ENCODE measurements at regions not wholly inside any gene's neighbourhood (a gene's known extent, or its start where the extent isn't known, plus 50 kb on each side); places are given as distances from the start of the nearest gene placed in this dataset.

DNA sequence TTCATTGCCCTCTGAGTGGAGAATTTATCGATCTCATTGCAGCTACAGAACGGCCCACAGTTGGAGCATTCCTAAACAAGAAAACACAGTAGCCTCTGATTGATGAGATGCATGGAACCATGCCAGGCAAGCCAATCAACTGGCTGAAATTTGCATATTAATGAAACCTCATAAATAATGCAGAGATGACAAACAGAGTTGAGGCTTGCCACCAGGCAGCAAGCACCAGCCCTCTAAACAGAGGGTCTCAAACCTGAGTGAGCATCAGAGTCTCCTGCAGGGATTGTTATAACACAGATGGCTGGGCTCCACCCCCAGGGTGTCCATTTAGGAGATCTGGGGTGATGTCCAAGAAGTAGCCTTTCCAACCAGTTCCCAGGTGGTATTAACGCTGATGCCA is 60.9 kb upstream of the CMKLR1 start:
- no peaks in the 10 kb centered on the region for H3K36me3 Mint-ChIP-seq (ENCODE audit: low read depth)
- H3K4me1 Mint-ChIP-seq = peaks cover 11% of the 10 kb centered on the region
- TF ChIP-seq CTCF (conservative IDR thresholded peaks at IDR 0.05) = no peak
- peaks cover 3% of the 10 kb centered on the region for H3K9me3 Mint-ChIP-seq
- peak; percentile 57 for DNase-seq
- H3K4me3 ChIP-seq (ENCODE audit: low read length) = no peak overlapping the region
- no peak overlapping the region for H3K4me3 Mint-ChIP-seq
- no peaks in the 10 kb centered on the region for H3K27me3 ChIP-seq (ENCODE audit: control insufficient read depth, insufficient read depth, low read length, poor library complexity, severe bottlenecking)
- H3K4me1 ChIP-seq (ENCODE audit: control insufficient read depth, insufficient read depth, low read length) = no peaks in the 10 kb centered on the region
- 79 to 85% methylated on average over 2 to 3 of the region's 3 CpGs for WGBS, 2 experiments (ENCODE audit: insufficient coverage in 1 of 2, insufficient read length in 1 of 2)
- H3K27ac Mint-ChIP-seq = no peak overlapping the region
- no peaks in the 10 kb centered on the region for H3K27me3 Mint-ChIP-seq (ENCODE audit: insufficient read depth)
- H3K27ac ChIP-seq (ENCODE audit: low read depth, low read length) = no peak overlapping the region
- no peaks in the 10 kb centered on the region for H3K9me3 ChIP-seq (ENCODE audit: control insufficient read depth, low read length)
- H3K36me3 ChIP-seq (ENCODE audit: control insufficient read depth, insufficient read depth, low read length) = no peaks in the 10 kb centered on the region
- H3K9ac ChIP-seq (ENCODE audit: extremely low read depth, low read length, poor library complexity, severe bottlenecking) = no peak overlapping the region

GRCh38 chr12:108399514-108399913 is 60.4 kb upstream of the CMKLR1 start:
- Histone ChIP-seq H3K4me1 (ENCODE audit: control insufficient read depth, insufficient read depth, low read length) (no peaks in the 10 kb centered on the region), H3K9me3 (ENCODE audit: control insufficient read depth, low read length) (no peaks in the 10 kb centered on the region), H3K27ac (ENCODE audit: low read depth, low read length) (no peak overlapping the region), H3K4me3 (ENCODE audit: low read length) (no peak overlapping the region), H3K27me3 (ENCODE audit: control insufficient read depth, insufficient read depth, low read length, poor library complexity, severe bottlenecking) (no peaks in the 10 kb centered on the region), H3K36me3 (ENCODE audit: control insufficient read depth, insufficient read depth, low read length) (no peaks in the 10 kb centered on the region), H3K9ac (ENCODE audit: extremely low read depth, low read length, poor library complexity, severe bottlenecking) (no peak overlapping the region)
- H3K36me3 Mint-ChIP-seq (ENCODE audit: low read depth) = no peaks in the 10 kb centered on the region
- H3K9me3 Mint-ChIP-seq = peaks cover 3% of the 10 kb centered on the region
- H3K4me3 Mint-ChIP-seq = no peak overlapping the region
- H3K27me3 Mint-ChIP-seq (ENCODE audit: insufficient read depth) = no peaks in the 10 kb centered on the region
- peak; percentile 42 for DNase-seq
- no peak for TF ChIP-seq CTCF (conservative IDR thresholded peaks at IDR 0.05)
- peaks cover 11% of the 10 kb centered on the region for H3K4me1 Mint-ChIP-seq
- 83 to 86% methylated on average over 3 to 5 of the region's 5 CpGs for WGBS, 2 experiments (ENCODE audit: insufficient coverage in 1 of 2, insufficient read length in 1 of 2)
- H3K27ac Mint-ChIP-seq = no peak overlapping the region

- Histone ChIP-seq H3K27ac (ENCODE audit: low read depth, low read length) (no peak overlapping the region), H3K36me3 (ENCODE audit: control insufficient read depth, insufficient read depth, low read length) (no peaks in the 10 kb centered on the region), H3K4me3 (ENCODE audit: low read length) (no peak overlapping the region), H3K9ac (ENCODE audit: extremely low read depth, low read length, poor library complexity, severe bottlenecking) (no peak overlapping the region), H3K4me1 (ENCODE audit: control insufficient read depth, insufficient read depth, low read length) (no peaks in the 10 kb centered on the region), H3K27me3 (ENCODE audit: control insufficient read depth, insufficient read depth, low read length, poor library complexity, severe bottlenecking) (no peaks in the 10 kb centered on the region), H3K9me3 (ENCODE audit: control insufficient read depth, low read length) (no peaks in the 10 kb centered on the region)
- Mint-ChIP-seq H3K4me1 (peaks cover 9% of the 10 kb centered on the region), H3K27me3 (ENCODE audit: insufficient read depth) (no peaks in the 10 kb centered on the region), H3K9me3 (peaks cover 3% of the 10 kb centered on the region), H3K27ac (no peak overlapping the region), H3K4me3 (no peak overlapping the region), H3K36me3 (ENCODE audit: low read depth) (no peaks in the 10 kb centered on the region)
- 86 to 100% methylated on average over 1 to 5 of the region's 5 CpGs for WGBS, 2 experiments (ENCODE audit: insufficient coverage in 1 of 2, insufficient read length in 1 of 2)
- no peak for TF ChIP-seq CTCF (conservative IDR thresholded peaks at IDR 0.05)
- DNase-seq = peak; percentile 43
These were observed 55.1 kb upstream of the CMKLR1 start for GRCh38 chr12:108394196-108394595.

Data from endodermal cell (in vitro differentiated cells).